ENCODE measurements at regions not wholly inside any gene's neighbourhood (a gene's known extent, or its start where the extent isn't known, plus 50 kb on each side); places are given as distances from the start of the nearest gene placed in this dataset.
"Not testable (repeated sequence)": the region's sequence is repeated elsewhere in the genome, so short reads cannot be mapped to it uniquely, and the experiment has no call there.

DNA sequence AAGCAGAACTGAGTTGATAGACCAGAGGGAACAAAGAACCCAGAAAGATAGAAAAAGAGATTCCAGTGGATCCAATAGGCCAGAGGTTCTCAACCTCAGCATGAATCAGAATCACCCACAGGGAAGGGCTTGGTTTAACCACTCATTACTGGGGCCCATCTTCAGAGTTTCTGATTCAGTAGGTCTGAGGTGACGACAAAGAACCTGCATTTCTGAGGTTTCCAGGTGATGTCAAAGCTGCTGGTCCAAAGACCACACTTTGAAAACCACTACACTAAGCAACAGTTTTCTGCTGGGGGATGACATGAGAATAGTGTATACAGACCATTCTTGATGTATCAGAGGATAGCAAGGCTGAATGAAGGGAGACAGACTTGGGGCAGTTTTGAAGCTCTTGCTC lies 81.5 kb upstream of the FOXN2 start:
- in situ Hi-C loops (cut with MboI) = no loop called here
- Histone ChIP-seq H3K9ac (ENCODE audit: insufficient read depth in 1 of 2, low read depth in 2 of 2, low read length in 2 of 2) (no peak overlapping the region), H3K27me3 (ENCODE audit: control insufficient read depth in 2 of 2, insufficient read depth in 2 of 2, low read length in 2 of 2) (no peaks in the 10 kb centered on the region), H3K27ac (ENCODE audit: extremely low read depth, low read depth, low read length) (no peak overlapping the region), H3K36me3 (ENCODE audit: control insufficient read depth, insufficient read depth, low read length) (no peaks in the 10 kb centered on the region), H4K20me1 (replicated peaks; ENCODE audit: control insufficient read depth, insufficient read depth, low read length) (no peaks in the 10 kb centered on the region), H3K79me2 (ENCODE audit: control insufficient read depth, insufficient read depth, low read length) (no peaks in the 10 kb centered on the region), H3K9me1 (ENCODE audit: control insufficient read depth, insufficient read depth, low read length) (no peaks in the 10 kb centered on the region), H3K4me1 (replicated peaks in 1 of 2; ENCODE audit: control insufficient read depth in 2 of 2, insufficient read depth in 2 of 2, low read length in 2 of 2) (no peaks in the 10 kb centered on the region), H2AFZ (ENCODE audit: low read depth, low read length) (no peak overlapping the region), H3K4me2 (ENCODE audit: insufficient read depth, low read length) (no peak overlapping the region), H3K4me3 (no peak overlapping the region), H3K9me3 (replicated peaks; ENCODE audit: control insufficient read depth, insufficient read depth, low read depth, low read length) (no peaks in the 10 kb centered on the region)
- WGBS (ENCODE audit: insufficient coverage, low coverage, missing lambda C conversion rate) = 67% methylated on average over 1 of the region's 1 CpG
- FAIRE-seq = no peak
- CTCF ChIA-PET (ENCODE audit: low intra/inter-chr PET ratio) = no interaction called here
- TF ChIP-seq SMAD4 (CRISPR knock-in tag; conservative IDR thresholded peaks at IDR 0.05) = no peak
- TF ChIP-seq ZNF143 (CRISPR knock-in tag; IDR thresholded peaks at IDR 0.05) = no peak
- no peak for TF ChIP-seq C11orf30 (IDR thresholded peaks at IDR 0.05; ENCODE audit: low read depth)
- no peak for DNase-seq (ENCODE audit: extremely low read depth in 1 of 4, low spot score in 3 of 4)
- intact Hi-C loops (cut with micrococcal nuclease) = no loop called here
- POLR2A ChIA-PET = no interaction called here
- BruUV-seq (replicated peaks) = no TSS peak
- ATAC-seq = no peak

DNA sequence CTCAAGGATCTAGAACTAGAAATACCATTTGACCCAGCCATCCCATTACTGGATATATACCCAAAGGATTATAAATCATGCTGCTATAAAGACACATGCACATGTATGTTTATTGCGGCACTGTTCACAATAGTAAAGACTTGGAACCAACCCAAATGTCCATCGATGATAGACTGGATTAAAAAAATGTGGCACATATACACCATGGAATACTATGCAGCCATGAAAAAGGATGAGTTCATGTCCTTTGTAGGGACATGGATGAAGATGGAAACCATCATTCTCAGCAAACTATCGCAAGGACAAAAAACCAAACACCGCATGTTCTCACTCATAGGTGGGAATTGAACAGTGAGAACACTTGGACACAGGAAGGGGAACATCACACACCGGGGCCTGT lies 80.7 kb upstream of the FOXN2 start:
- H2AFZ ChIP-seq (ENCODE audit: low read depth, low read length); intact Hi-C loops (cut with micrococcal nuclease); H4K20me1 ChIP-seq (replicated peaks; ENCODE audit: control insufficient read depth, insufficient read depth, low read length); DNase-seq (ENCODE audit: extremely low read depth in 1 of 4, low spot score in 3 of 4); H3K9me1 ChIP-seq (ENCODE audit: control insufficient read depth, insufficient read depth, low read length); FAIRE-seq; ATAC-seq; H3K9me3 ChIP-seq (replicated peaks; ENCODE audit: control insufficient read depth, insufficient read depth, low read depth, low read length); in situ Hi-C loops (cut with MboI); H3K4me3 ChIP-seq; H3K27me3 ChIP-seq (ENCODE audit: control insufficient read depth in 2 of 2, insufficient read depth in 2 of 2, low read length in 2 of 2); H3K79me2 ChIP-seq (ENCODE audit: control insufficient read depth, insufficient read depth, low read length); H3K27ac ChIP-seq (ENCODE audit: extremely low read depth, low read depth, low read length); H3K9ac ChIP-seq (ENCODE audit: insufficient read depth in 1 of 2, low read depth in 2 of 2, low read length in 2 of 2); CTCF ChIA-PET (ENCODE audit: low intra/inter-chr PET ratio); H3K4me1 ChIP-seq (replicated peaks in 1 of 2; ENCODE audit: control insufficient read depth in 2 of 2, insufficient read depth in 2 of 2, low read length in 2 of 2); BruUV-seq (replicated peaks); H3K36me3 ChIP-seq (ENCODE audit: control insufficient read depth, insufficient read depth, low read length); H3K4me2 ChIP-seq (ENCODE audit: insufficient read depth, low read length): not testable (repeated sequence)
- TF ChIP-seq RBM25 (IDR thresholded peaks at IDR 0.05; ENCODE audit: low read depth, low read length, severe bottlenecking) (peak; percentile 28), KDM1A (IDR thresholded peaks at IDR 0.05) (peak; percentile 43 to 46; a peak in 2 of 4 replicates), SMARCA5 (IDR thresholded peaks at IDR 0.05) (peak; percentile 79; the same call in 1 of the 2 replicates), HDAC2 (IDR thresholded peaks at IDR 0.05) (0 out of 2 replicates have a peak, but pooled peaks have one; percentile 66), BCOR (IDR thresholded peaks at IDR 0.05) (peak; percentile 90), ZNF146 (CRISPR knock-in tag; IDR thresholded peaks at IDR 0.05; ENCODE audit: unreplicated experiment) (peak; percentile 72)
- 23% methylated on average over 3 of the region's 5 CpGs for WGBS (ENCODE audit: insufficient coverage, low coverage, missing lambda C conversion rate)
- POLR2A ChIA-PET = interaction anchor here (0.9 to 1.7 kb wide), 3 partner anchors 9 to 14 kb away, joined by 3 to 8 read pairs (median 5); no protein-coding TSS in a partner anchor

Measured in K562 (cell line).